Endothelial cell of umbilical vein (primary cell): ENCODE measurements at regions not wholly inside any gene's neighbourhood (a gene's known extent, or its start where the extent isn't known, plus 50 kb on each side); places are given as distances from the start of the nearest gene placed in this dataset.
A peak's percentile ranks its signal among the peaks of the same experiment; 100 is the strongest.

Experiments
- EZH2 ChIP-seq: IDR thresholded peaks from 2 replicates; pipeline ENCODE4 v1.6.1; 2012; ENCODE audit warnings: borderline replicate concordance, low read depth, mild to moderate bottlenecking, moderate library complexity, low read length, inconsistent platforms; ENCODE audit not compliant: severe bottlenecking
- FOS ChIP-seq: IDR thresholded peaks from 2 replicates; pipeline ENCODE4 v1.6.1; 2011; ENCODE audit warnings: mild to moderate bottlenecking, low read length, moderate library complexity, borderline replicate concordance; ENCODE audit not compliant: insufficient read depth
- JUN ChIP-seq: IDR thresholded peaks from 2 replicates; pipeline ENCODE4 v1.6.1; 2011; ENCODE audit warnings: borderline replicate concordance, low read depth; ENCODE audit not compliant: insufficient read length, insufficient read depth
- MYC ChIP-seq: IDR thresholded peaks from one replicate; pipeline ENCODE4 v1.6.1; 2011; ENCODE audit warnings: mild to moderate bottlenecking, low read depth, low read length
- POLR2A ChIP-seq: IDR thresholded peaks from 2 replicates; pipeline ENCODE4 v1.6.1; 2012; ENCODE audit warnings: low read depth, mild to moderate bottlenecking, control low read depth, low read length
- POLR2AphosphoS5 ChIP-seq: IDR thresholded peaks from 2 replicates; pipeline ENCODE4 v1.6.1; 2012; ENCODE audit warnings: low read depth, mild to moderate bottlenecking, control low read depth, low read length, moderate library complexity; ENCODE audit not compliant: insufficient read depth
- TF ChIP-seq, protein P1 (sequence below), 2 donors: IDR thresholded peaks; 1 replicate in 1 of 2; 2 replicates in 1 of 2; pipeline ENCODE4 v1.5.1; 2011; ENCODE audit warnings: low read length in 2 of 2, mild to moderate bottlenecking in 2 of 2, moderate library complexity in 2 of 2, control low read depth in 1 of 2, inconsistent platforms in 1 of 2, low read depth in 1 of 2; ENCODE audit not compliant: insufficient read depth in 1 of 2; ENCODE audit errors: extremely low read depth in 1 of 2
- TF ChIP-seq, protein P2 (sequence below): IDR thresholded peaks from 2 replicates; pipeline ENCODE4 v1.6.1; 2011; ENCODE audit not compliant: insufficient read depth, insufficient read length

DNA sequence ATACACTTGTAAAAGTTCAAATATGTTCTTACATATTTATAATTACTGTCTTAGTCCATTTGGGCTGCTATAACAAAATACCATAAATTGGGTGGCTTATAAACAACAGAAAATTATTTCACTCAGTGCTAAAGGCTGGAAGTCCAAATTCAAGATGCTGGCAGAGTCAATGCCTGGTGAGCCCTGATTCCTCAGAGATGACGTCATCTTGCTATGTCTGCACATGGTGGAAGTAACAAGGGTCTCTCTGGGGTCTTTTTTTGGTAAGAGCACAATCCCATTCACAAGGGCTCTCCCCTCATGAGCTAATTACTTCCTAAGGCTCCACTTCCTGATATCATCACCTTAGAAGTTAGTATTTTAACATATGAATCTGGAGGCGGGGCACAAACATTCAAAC is 108.0 kb upstream of the DUSP10 start:
- TF ChIP-seq FOS (no peak), POLR2AphosphoS5 (no peak), POLR2A (no peak), EZH2 (no peak), MYC (no peak), JUN (peak; percentile 9)
- TF ChIP-seq, protein P1, sequence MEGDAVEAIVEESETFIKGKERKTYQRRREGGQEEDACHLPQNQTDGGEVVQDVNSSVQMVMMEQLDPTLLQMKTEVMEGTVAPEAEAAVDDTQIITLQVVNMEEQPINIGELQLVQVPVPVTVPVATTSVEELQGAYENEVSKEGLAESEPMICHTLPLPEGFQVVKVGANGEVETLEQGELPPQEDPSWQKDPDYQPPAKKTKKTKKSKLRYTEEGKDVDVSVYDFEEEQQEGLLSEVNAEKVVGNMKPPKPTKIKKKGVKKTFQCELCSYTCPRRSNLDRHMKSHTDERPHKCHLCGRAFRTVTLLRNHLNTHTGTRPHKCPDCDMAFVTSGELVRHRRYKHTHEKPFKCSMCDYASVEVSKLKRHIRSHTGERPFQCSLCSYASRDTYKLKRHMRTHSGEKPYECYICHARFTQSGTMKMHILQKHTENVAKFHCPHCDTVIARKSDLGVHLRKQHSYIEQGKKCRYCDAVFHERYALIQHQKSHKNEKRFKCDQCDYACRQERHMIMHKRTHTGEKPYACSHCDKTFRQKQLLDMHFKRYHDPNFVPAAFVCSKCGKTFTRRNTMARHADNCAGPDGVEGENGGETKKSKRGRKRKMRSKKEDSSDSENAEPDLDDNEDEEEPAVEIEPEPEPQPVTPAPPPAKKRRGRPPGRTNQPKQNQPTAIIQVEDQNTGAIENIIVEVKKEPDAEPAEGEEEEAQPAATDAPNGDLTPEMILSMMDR (IDR thresholded peaks at IDR 0.05; ENCODE audit: extremely low read depth in 1 of 2, insufficient read depth in 1 of 2, low read depth in 1 of 2, low read length in 2 of 2), result no peak
- TF ChIP-seq, protein P2, sequence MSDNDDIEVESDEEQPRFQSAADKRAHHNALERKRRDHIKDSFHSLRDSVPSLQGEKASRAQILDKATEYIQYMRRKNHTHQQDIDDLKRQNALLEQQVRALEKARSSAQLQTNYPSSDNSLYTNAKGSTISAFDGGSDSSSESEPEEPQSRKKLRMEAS, result no peak
